ENCODE measurements at regions not wholly inside any gene's neighbourhood (a gene's known extent, or its start where the extent isn't known, plus 50 kb on each side); places are given as distances from the start of the nearest gene placed in this dataset.
"Not testable (repeated sequence)": the region's sequence is repeated elsewhere in the genome, so short reads cannot be mapped to it uniquely, and the experiment has no call there.

GRCh38 chr7:56697058-56697457 lies 435.2 kb downstream of the ZNF479 start:
- not testable (repeated sequence) for DNase-seq (ENCODE audit: extremely low read depth in 1 of 2, low read depth in 1 of 2)

GRCh38 chr7:56686276-56686859 lies 445.9 kb downstream of the ZNF479 start:
- DNase-seq (ENCODE audit: extremely low read depth in 1 of 2, low read depth in 1 of 2) = no peak

- DNase-seq (ENCODE audit: extremely low read depth in 1 of 2, low read depth in 1 of 2) = no peak
These were observed 493.0 kb downstream of the ZNF479 start for GRCh38 chr7:56639173-56639746.

GRCh38 chr7:56609852-56610355 lies 493.7 kb upstream of the NUPR2 start:
- no peak for DNase-seq (ENCODE audit: extremely low read depth in 1 of 2, low read depth in 1 of 2)

- no peak for DNase-seq (ENCODE audit: extremely low read depth in 1 of 2, low read depth in 1 of 2)
These were observed 488.9 kb upstream of the NUPR2 start for GRCh38 chr7:56605146-56605545.

- no peak for DNase-seq (ENCODE audit: extremely low read depth in 1 of 2, low read depth in 1 of 2)
These were observed 462.4 kb upstream of the NUPR2 start for GRCh38 chr7:56578612-56579011.

- DNase-seq (ENCODE audit: extremely low read depth in 1 of 2, low read depth in 1 of 2) = no peak
These were observed 454.8 kb upstream of the NUPR2 start for GRCh38 chr7:56570968-56571367.

- no peak for DNase-seq (ENCODE audit: extremely low read depth in 1 of 2, low read depth in 1 of 2)
These were observed 422.6 kb upstream of the NUPR2 start for GRCh38 chr7:56538541-56539429.

- no peak for DNase-seq (ENCODE audit: extremely low read depth in 1 of 2, low read depth in 1 of 2)
These were observed 421.7 kb upstream of the NUPR2 start for GRCh38 chr7:56537952-56538351.

- DNase-seq (ENCODE audit: extremely low read depth in 1 of 2, low read depth in 1 of 2) = no peak
These were observed 421.3 kb upstream of the NUPR2 start for GRCh38 chr7:56537477-56537876.

GRCh38 chr7:56495165-56495564 lies 378.9 kb upstream of the NUPR2 start:
- DNase-seq (ENCODE audit: extremely low read depth in 1 of 2, low read depth in 1 of 2) = no peak

- DNase-seq (ENCODE audit: extremely low read depth in 1 of 2, low read depth in 1 of 2) = no peak
These were observed 377.7 kb upstream of the NUPR2 start for GRCh38 chr7:56493704-56494450.

GRCh38 chr7:56493196-56493595 lies 377.0 kb upstream of the NUPR2 start:
- no peak for DNase-seq (ENCODE audit: extremely low read depth in 1 of 2, low read depth in 1 of 2)

- no peak for DNase-seq (ENCODE audit: extremely low read depth in 1 of 2, low read depth in 1 of 2)
These were observed 375.6 kb upstream of the NUPR2 start for GRCh38 chr7:56491636-56492425.

GRCh38 chr7:56483861-56484550 lies 367.8 kb upstream of the NUPR2 start:
- DNase-seq (ENCODE audit: extremely low read depth in 1 of 2, low read depth in 1 of 2) = no peak

- no peak for DNase-seq (ENCODE audit: extremely low read depth in 1 of 2, low read depth in 1 of 2)
These were observed 366.9 kb upstream of the NUPR2 start for GRCh38 chr7:56483153-56483552.

GRCh38 chr7:56479748-56480147 lies 363.5 kb upstream of the NUPR2 start:
- no peak for DNase-seq (ENCODE audit: extremely low read depth in 1 of 2, low read depth in 1 of 2)

GRCh38 chr7:56479136-56479535 lies 362.9 kb upstream of the NUPR2 start:
- no peak for DNase-seq (ENCODE audit: extremely low read depth in 1 of 2, low read depth in 1 of 2)

- no peak for DNase-seq (ENCODE audit: extremely low read depth in 1 of 2, low read depth in 1 of 2)
These were observed 358.1 kb upstream of the NUPR2 start for GRCh38 chr7:56474271-56474670.

- no peak for DNase-seq (ENCODE audit: extremely low read depth in 1 of 2, low read depth in 1 of 2)
These were observed 355.6 kb upstream of the NUPR2 start for GRCh38 chr7:56471811-56472210.
